ENCODE measurements at regions not wholly inside any gene's neighbourhood (a gene's known extent, or its start where the extent isn't known, plus 50 kb on each side); places are given as distances from the start of the nearest gene placed in this dataset.

GRCh38 chr6:141464490-141464889 lies 668.2 kb upstream of the GJE1 start:
- no peak for TF ChIP-seq CTCF (IDR thresholded peaks at IDR 0.05)
- TF ChIP-seq POLR2A (IDR thresholded peaks at IDR 0.05): no peak
